ENCODE measurements at regions not wholly inside any gene's neighbourhood (a gene's known extent, or its start where the extent isn't known, plus 50 kb on each side); places are given as distances from the start of the nearest gene placed in this dataset.
A peak's percentile ranks its signal among the peaks of the same experiment; 100 is the strongest.

GRCh38 chr11:45089676-45090499, 56.6 kb upstream of the PRDM11 start:
- no peaks in the 10 kb centered on the region for H3K27me3 ChIP-seq (ENCODE audit: control insufficient read depth, insufficient read depth, low read length)
- no peak overlapping the region for H3K4me3 ChIP-seq (ENCODE audit: low read length)
- no peaks in the 10 kb centered on the region for H3K36me3 ChIP-seq (ENCODE audit: control insufficient read depth, insufficient read depth, low read length)
- H3K27ac ChIP-seq (ENCODE audit: low read depth, low read length) = peak overlapping the region; percentile 76
- H3K9ac ChIP-seq (ENCODE audit: low read length) = no peak overlapping the region
- H3K4me1 ChIP-seq (ENCODE audit: control insufficient read depth, insufficient read depth, low read length) = peaks cover 8% of the 10 kb centered on the region

- Histone ChIP-seq H3K27me3 (ENCODE audit: control insufficient read depth, insufficient read depth, low read length) (no peaks in the 10 kb centered on the region), H3K36me3 (ENCODE audit: control insufficient read depth, insufficient read depth, low read length) (no peaks in the 10 kb centered on the region), H3K4me3 (ENCODE audit: low read length) (no peak overlapping the region), H3K4me1 (ENCODE audit: control insufficient read depth, insufficient read depth, low read length) (peaks cover 8% of the 10 kb centered on the region), H3K9ac (ENCODE audit: low read length) (no peak overlapping the region), H3K27ac (ENCODE audit: low read depth, low read length) (no peak overlapping the region)
These were observed 55.8 kb upstream of the PRDM11 start for GRCh38 chr11:45090607-45091006.

- H3K9ac ChIP-seq (ENCODE audit: low read length) = no peak overlapping the region
- H3K27me3 ChIP-seq (ENCODE audit: control insufficient read depth, insufficient read depth, low read length) = no peaks in the 10 kb centered on the region
- no peak overlapping the region for H3K27ac ChIP-seq (ENCODE audit: low read depth, low read length)
- no peak overlapping the region for H3K4me3 ChIP-seq (ENCODE audit: low read length)
- peaks cover 6% of the 10 kb centered on the region for H3K4me1 ChIP-seq (ENCODE audit: control insufficient read depth, insufficient read depth, low read length)
- H3K36me3 ChIP-seq (ENCODE audit: control insufficient read depth, insufficient read depth, low read length) = no peaks in the 10 kb centered on the region
These were observed 54.7 kb upstream of the PRDM11 start for GRCh38 chr11:45091563-45092403.

- Histone ChIP-seq H3K36me3 (ENCODE audit: control insufficient read depth, insufficient read depth, low read length) (no peaks in the 10 kb centered on the region), H3K27me3 (ENCODE audit: control insufficient read depth, insufficient read depth, low read length) (no peaks in the 10 kb centered on the region), H3K27ac (ENCODE audit: low read depth, low read length) (no peak overlapping the region), H3K9ac (ENCODE audit: low read length) (no peak overlapping the region), H3K4me1 (ENCODE audit: control insufficient read depth, insufficient read depth, low read length) (peaks cover 2% of the 10 kb centered on the region), H3K4me3 (ENCODE audit: low read length) (no peak overlapping the region)
These were observed 54.0 kb upstream of the PRDM11 start for GRCh38 chr11:45092404-45092785.

GRCh38 chr11:45092901-45093760, 53.3 kb upstream of the PRDM11 start:
- Histone ChIP-seq H3K9ac (ENCODE audit: low read length) (no peak overlapping the region), H3K36me3 (ENCODE audit: control insufficient read depth, insufficient read depth, low read length) (no peaks in the 10 kb centered on the region), H3K27ac (ENCODE audit: low read depth, low read length) (no peak overlapping the region), H3K27me3 (ENCODE audit: control insufficient read depth, insufficient read depth, low read length) (no peaks in the 10 kb centered on the region), H3K4me3 (ENCODE audit: low read length) (no peak overlapping the region), H3K4me1 (ENCODE audit: control insufficient read depth, insufficient read depth, low read length) (peaks cover 2% of the 10 kb centered on the region)

GRCh38 chr11:45093761-45094455, 52.5 kb upstream of the PRDM11 start:
- no peak overlapping the region for H3K9ac ChIP-seq (ENCODE audit: low read length)
- H3K4me3 ChIP-seq (ENCODE audit: low read length) = no peak overlapping the region
- no peak overlapping the region for H3K27ac ChIP-seq (ENCODE audit: low read depth, low read length)
- H3K27me3 ChIP-seq (ENCODE audit: control insufficient read depth, insufficient read depth, low read length) = no peaks in the 10 kb centered on the region
- H3K4me1 ChIP-seq (ENCODE audit: control insufficient read depth, insufficient read depth, low read length) = no peaks in the 10 kb centered on the region
- H3K36me3 ChIP-seq (ENCODE audit: control insufficient read depth, insufficient read depth, low read length) = no peaks in the 10 kb centered on the region

- Histone ChIP-seq H3K27ac (ENCODE audit: low read depth, low read length) (no peak overlapping the region), H3K9ac (ENCODE audit: low read length) (no peak overlapping the region), H3K27me3 (ENCODE audit: control insufficient read depth, insufficient read depth, low read length) (no peaks in the 10 kb centered on the region), H3K36me3 (ENCODE audit: control insufficient read depth, insufficient read depth, low read length) (no peaks in the 10 kb centered on the region), H3K4me3 (ENCODE audit: low read length) (no peak overlapping the region), H3K4me1 (ENCODE audit: control insufficient read depth, insufficient read depth, low read length) (no peaks in the 10 kb centered on the region)
These were observed 51.3 kb upstream of the PRDM11 start for GRCh38 chr11:45094958-45095690.

- no peaks in the 10 kb centered on the region for H3K4me1 ChIP-seq (ENCODE audit: control insufficient read depth, insufficient read depth, low read length)
- no peak overlapping the region for H3K27ac ChIP-seq (ENCODE audit: low read depth, low read length)
- no peaks in the 10 kb centered on the region for H3K27me3 ChIP-seq (ENCODE audit: control insufficient read depth, insufficient read depth, low read length)
- no peak overlapping the region for H3K9ac ChIP-seq (ENCODE audit: low read length)
- no peak overlapping the region for H3K4me3 ChIP-seq (ENCODE audit: low read length)
- H3K36me3 ChIP-seq (ENCODE audit: control insufficient read depth, insufficient read depth, low read length) = no peaks in the 10 kb centered on the region
These were observed 50.8 kb upstream of the PRDM11 start for GRCh38 chr11:45095691-45096010.

- Histone ChIP-seq H3K36me3 (ENCODE audit: control insufficient read depth, insufficient read depth, low read length) (no peaks in the 10 kb centered on the region), H3K4me1 (ENCODE audit: control insufficient read depth, insufficient read depth, low read length) (no peaks in the 10 kb centered on the region), H3K4me3 (ENCODE audit: low read length) (no peak overlapping the region), H3K27me3 (ENCODE audit: control insufficient read depth, insufficient read depth, low read length) (no peaks in the 10 kb centered on the region), H3K27ac (ENCODE audit: low read depth, low read length) (no peak overlapping the region), H3K9ac (ENCODE audit: low read length) (no peak overlapping the region)
These were observed 49.8 kb upstream of the PRDM11 start for GRCh38 chr11:45096636-45097035.

Data from rectal smooth muscle tissue (tissue), 1 donor.